CD14-positive monocyte (primary cell): ENCODE measurements at regions not wholly inside any gene's neighbourhood (a gene's known extent, or its start where the extent isn't known, plus 50 kb on each side); places are given as distances from the start of the nearest gene placed in this dataset.

Source experiments
- DNase-seq, 3 donors: peaks; one replicate each; pipeline ENCODE4 v3.0.0-alpha.2; 2011 to 2022
- H2AFZ ChIP-seq: 2 replicates; pipeline ENCODE4 v1.6.0; 2012; ENCODE audit warnings: mild to moderate bottlenecking, low read depth, low read length, inconsistent platforms; ENCODE audit not compliant: insufficient read depth, poor library complexity, severe bottlenecking
- H3K27ac ChIP-seq, 2 donors: 1 replicate in 1 of 2; 2 replicates in 1 of 2; pipeline ENCODE4 v1.5.1; 2012 to 2013; ENCODE audit warnings: low read length in 2 of 2, control low read depth in 1 of 2, inconsistent platforms in 1 of 2, low read depth in 1 of 2, mild to moderate bottlenecking in 1 of 2
- H3K27me3 ChIP-seq, 2 donors: one replicate each; pipeline versions ENCODE4 v1.6.0 to v1.6.1; 2011 to 2013; ENCODE audit warnings: low read length in 2 of 2; ENCODE audit not compliant: control insufficient read depth in 2 of 2, insufficient read depth in 2 of 2
- H3K36me3 ChIP-seq, 2 donors: replicated peaks in 1 of 2; 1 replicate in 1 of 2; 2 replicates in 1 of 2; pipeline versions ENCODE4 v1.5.1 to v1.6.1; 2012 to 2013; ENCODE audit warnings: low read length in 2 of 2, control low read depth in 1 of 2, inconsistent platforms in 1 of 2, mild to moderate bottlenecking in 1 of 2; ENCODE audit not compliant: insufficient read depth in 2 of 2, control insufficient read depth in 1 of 2
- H3K4me1 ChIP-seq, 2 donors: 1 replicate in 1 of 2; 2 replicates in 1 of 2; pipeline versions ENCODE4 v1.5.1 to v1.6.1; 2012 to 2013; ENCODE audit warnings: low read length in 2 of 2, control low read depth in 1 of 2, inconsistent platforms in 1 of 2, mild to moderate bottlenecking in 1 of 2, moderate library complexity in 1 of 2; ENCODE audit not compliant: insufficient read depth in 2 of 2, control insufficient read depth in 1 of 2
- H3K4me2 ChIP-seq: replicated peaks from 2 replicates; pipeline ENCODE3; 2012; ENCODE audit warnings: low read length, moderate library complexity, mild to moderate bottlenecking; ENCODE audit not compliant: poor library complexity, severe bottlenecking; ENCODE audit errors: extremely low read depth
- H3K4me3 ChIP-seq, 3 experiments: fragments of 200-600 bp in 1 of 3; sonication (generic) in 1 of 3; replicated peaks in 1 of 3; 1 replicate in 2 of 3; 2 replicates in 1 of 3; pipeline ENCODE4 v1.5.1; 2011 to 2013; ENCODE audit warnings: low read length in 3 of 3, mild to moderate bottlenecking in 3 of 3, control low read depth in 2 of 3, low read depth in 2 of 3, inconsistent platforms in 1 of 3, moderate library complexity in 1 of 3
- H3K79me2 ChIP-seq: 2 replicates; pipeline ENCODE4 v1.6.0; 2012; ENCODE audit warnings: mild to moderate bottlenecking, control low read depth, inconsistent platforms, low read length, moderate library complexity; ENCODE audit not compliant: insufficient read depth
- H3K9ac ChIP-seq: 2 replicates; pipeline ENCODE4 v1.6.0; 2017; ENCODE audit warnings: low read length, mild to moderate bottlenecking; ENCODE audit not compliant: insufficient read depth, poor library complexity, severe bottlenecking
- H3K9me3 ChIP-seq, 2 donors: replicated peaks in 1 of 2; 1 replicate in 1 of 2; 2 replicates in 1 of 2; pipeline versions ENCODE4 v1.5.1 to v1.6.1; 2012 to 2013; ENCODE audit warnings: low read length in 2 of 2, control low read depth in 1 of 2; ENCODE audit not compliant: control insufficient read depth in 1 of 2, insufficient read depth in 1 of 2
- H4K20me1 ChIP-seq: 2 replicates; pipeline ENCODE4 v1.6.0; 2012; ENCODE audit warnings: mild to moderate bottlenecking, low read length, control low read depth, moderate library complexity; ENCODE audit not compliant: insufficient read depth
- H3K27ac Mint-ChIP-seq, 7 donors: one replicate each; pipeline ENCODE4 v1.8.0; 2020; ENCODE audit warnings: mild to moderate bottlenecking in 7 of 7, mixed read lengths in 7 of 7, moderate library complexity in 6 of 7, inconsistent platforms in 2 of 7
- H3K27me3 Mint-ChIP-seq, 3 donors: one replicate each; pipeline ENCODE4 v1.8.0; 2021 to 2022; ENCODE audit warnings: low read depth in 3 of 3, mild to moderate bottlenecking in 3 of 3, mixed read lengths in 3 of 3, moderate library complexity in 3 of 3, inconsistent platforms in 1 of 3
- H3K36me3 Mint-ChIP-seq, 2 donors: one replicate each; pipeline ENCODE4 v1.8.0; 2020; ENCODE audit warnings: mixed read lengths in 2 of 2, inconsistent platforms in 1 of 2, mild to moderate bottlenecking in 1 of 2
- H3K4me1 Mint-ChIP-seq: one replicate; pipeline ENCODE4 v1.8.0; 2020; ENCODE audit warnings: mild to moderate bottlenecking, mixed read lengths
- H3K4me3 Mint-ChIP-seq, 2 donors: one replicate each; pipeline ENCODE4 v1.8.0; 2020; ENCODE audit warnings: mild to moderate bottlenecking in 2 of 2, mixed read lengths in 2 of 2, moderate library complexity in 1 of 2
- H3K9me3 Mint-ChIP-seq, 7 donors: one replicate each; pipeline ENCODE4 v1.8.0; 2020 to 2022; ENCODE audit warnings: mixed read lengths in 7 of 7, mild to moderate bottlenecking in 6 of 7, moderate library complexity in 6 of 7, inconsistent platforms in 2 of 7
- WGBS: methylation state at CpG from one replicate; pipeline ENCODE4 v1.1.5; 2013; ENCODE audit warnings: missing lambda C conversion rate; ENCODE audit not compliant: insufficient coverage; 5-methylcytosine and 5-hydroxymethylcytosine counted together
- intact Hi-C, 2 donors: fragments of 100-400 bp; cut with micrococcal nuclease; formaldehyde crosslinking; loops; one replicate each; pipeline versions ENCODE4 v1.15.0 to v1.15.1; 2023
- TF ChIP-seq, protein P1 (sequence below): fragments of 200-600 bp; IDR thresholded peaks from one replicate; pipeline ENCODE4 v1.8.0; 2022; ENCODE audit warnings: antibody characterized with exemption, mild to moderate bottlenecking

DNA sequence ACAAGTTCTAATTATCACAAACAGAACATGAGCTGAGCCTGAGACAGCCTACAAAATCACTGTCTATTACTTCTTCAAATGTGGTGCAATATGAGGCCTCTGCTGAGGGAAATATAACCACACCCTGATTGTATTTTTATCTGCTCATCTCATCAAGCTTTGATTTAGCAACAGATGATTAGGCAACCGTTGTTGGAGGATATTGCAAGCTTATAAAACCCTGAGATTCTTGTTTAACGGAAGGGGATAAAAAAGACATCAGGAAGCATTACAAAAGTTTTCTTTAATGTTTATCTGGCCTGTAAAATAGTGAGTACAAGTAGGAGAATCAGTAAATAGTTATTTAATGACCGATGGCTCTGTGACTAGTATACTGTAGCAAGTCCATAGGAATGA is 108.5 kb downstream of the ZNF330 start:
- Histone ChIP-seq H3K4me1 (peaks cover 62 to 84% of the 10 kb centered on the region in 2 donors), H3K4me3 (peak overlapping the region; percentile 28 to 83 (median 75)), H3K79me2 (peaks cover 55% of the 10 kb centered on the region), H3K27ac (peak overlapping the region in 1 of 2 donors; percentile 96), H3K9ac (peak overlapping the region; percentile 54), H3K4me2 (peak overlapping the region; percentile 67), H3K36me3 (peaks cover 0 to 8% of the 10 kb centered on the region in 2 donors), H4K20me1 (no peaks in the 10 kb centered on the region), H3K27me3 (peaks cover 2 to 5% of the 10 kb centered on the region in 2 donors), H2AFZ (no peak overlapping the region), H3K9me3 (no peaks in the 10 kb centered on the region)
- peaks cover 75% of the 10 kb centered on the region for H3K4me1 Mint-ChIP-seq
- H3K9me3 Mint-ChIP-seq = peaks cover 0 to 3% (median 3%) of the 10 kb centered on the region in 7 donors
- H3K27me3 Mint-ChIP-seq = peaks cover 0 to 13% (median 0%) of the 10 kb centered on the region in 3 donors
- TF ChIP-seq, protein P1, sequence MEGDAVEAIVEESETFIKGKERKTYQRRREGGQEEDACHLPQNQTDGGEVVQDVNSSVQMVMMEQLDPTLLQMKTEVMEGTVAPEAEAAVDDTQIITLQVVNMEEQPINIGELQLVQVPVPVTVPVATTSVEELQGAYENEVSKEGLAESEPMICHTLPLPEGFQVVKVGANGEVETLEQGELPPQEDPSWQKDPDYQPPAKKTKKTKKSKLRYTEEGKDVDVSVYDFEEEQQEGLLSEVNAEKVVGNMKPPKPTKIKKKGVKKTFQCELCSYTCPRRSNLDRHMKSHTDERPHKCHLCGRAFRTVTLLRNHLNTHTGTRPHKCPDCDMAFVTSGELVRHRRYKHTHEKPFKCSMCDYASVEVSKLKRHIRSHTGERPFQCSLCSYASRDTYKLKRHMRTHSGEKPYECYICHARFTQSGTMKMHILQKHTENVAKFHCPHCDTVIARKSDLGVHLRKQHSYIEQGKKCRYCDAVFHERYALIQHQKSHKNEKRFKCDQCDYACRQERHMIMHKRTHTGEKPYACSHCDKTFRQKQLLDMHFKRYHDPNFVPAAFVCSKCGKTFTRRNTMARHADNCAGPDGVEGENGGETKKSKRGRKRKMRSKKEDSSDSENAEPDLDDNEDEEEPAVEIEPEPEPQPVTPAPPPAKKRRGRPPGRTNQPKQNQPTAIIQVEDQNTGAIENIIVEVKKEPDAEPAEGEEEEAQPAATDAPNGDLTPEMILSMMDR = no peak
- peak overlapping the region; percentile 90 to 98 (median 96) for H3K27ac Mint-ChIP-seq
- WGBS = 0% methylated on average over 2 of the region's 3 CpGs
- intact Hi-C loops = no loop called here
- H3K36me3 Mint-ChIP-seq = peaks cover 32 to 33% of the 10 kb centered on the region in 2 donors
- H3K4me3 Mint-ChIP-seq = peak overlapping the region; percentile 71 to 94
- peak; percentile 90 to 93 (median 91) for DNase-seq

GRCh38 chr4:141330616-141331015 is 109.9 kb downstream of the ZNF330 start:
- H3K4me1 Mint-ChIP-seq = peaks cover 78% of the 10 kb centered on the region
- intact Hi-C loops = no loop called here
- Histone ChIP-seq H4K20me1 (no peaks in the 10 kb centered on the region), H3K36me3 (no peaks in the 10 kb centered on the region), H3K4me2 (peak overlapping the region; percentile 67), H3K4me1 (peaks cover 68 to 87% of the 10 kb centered on the region in 2 donors), H3K79me2 (peaks cover 69% of the 10 kb centered on the region), H3K27me3 (peaks cover 3% of the 10 kb centered on the region in 2 donors), H3K9ac (peak overlapping the region; percentile 42), H3K9me3 (no peaks in the 10 kb centered on the region), H3K4me3 (peak overlapping the region; percentile 38 to 83 (median 75)), H3K27ac (peak overlapping the region in 1 of 2 donors; percentile 96), H2AFZ (peak overlapping the region; percentile 57)
- H3K27ac Mint-ChIP-seq = peak overlapping the region; percentile 68 to 92 (median 84)
- H3K9me3 Mint-ChIP-seq = peaks cover 0 to 3% (median 3%) of the 10 kb centered on the region in 7 donors
- no CpG with 5 or more reads among the region's 1 CpG for WGBS
- TF ChIP-seq, protein P1 = no peak
- peaks cover 23 to 26% of the 10 kb centered on the region in 2 donors for H3K36me3 Mint-ChIP-seq
- H3K4me3 Mint-ChIP-seq = peak overlapping the region; percentile 69 to 87
- H3K27me3 Mint-ChIP-seq = peaks cover 0 to 8% (median 4%) of the 10 kb centered on the region in 3 donors
- no peak for DNase-seq
